Ureter (tissue), 1 donor: ENCODE measurements at regions not wholly inside any gene's neighbourhood (a gene's known extent, or its start where the extent isn't known, plus 50 kb on each side); places are given as distances from the start of the nearest gene placed in this dataset.
A peak's percentile ranks its signal among the peaks of the same experiment; 100 is the strongest.
"Not testable (repeated sequence)": the region's sequence is repeated elsewhere in the genome, so short reads cannot be mapped to it uniquely, and the experiment has no call there.

Source experiments
- DNase-seq: peaks from one replicate; pipeline ENCODE4 v3.0.0-alpha.2; 2020; ENCODE audit warnings: low spot score
- donor health status: DM: yes; HTN: yes; CAD: no.

DNA sequence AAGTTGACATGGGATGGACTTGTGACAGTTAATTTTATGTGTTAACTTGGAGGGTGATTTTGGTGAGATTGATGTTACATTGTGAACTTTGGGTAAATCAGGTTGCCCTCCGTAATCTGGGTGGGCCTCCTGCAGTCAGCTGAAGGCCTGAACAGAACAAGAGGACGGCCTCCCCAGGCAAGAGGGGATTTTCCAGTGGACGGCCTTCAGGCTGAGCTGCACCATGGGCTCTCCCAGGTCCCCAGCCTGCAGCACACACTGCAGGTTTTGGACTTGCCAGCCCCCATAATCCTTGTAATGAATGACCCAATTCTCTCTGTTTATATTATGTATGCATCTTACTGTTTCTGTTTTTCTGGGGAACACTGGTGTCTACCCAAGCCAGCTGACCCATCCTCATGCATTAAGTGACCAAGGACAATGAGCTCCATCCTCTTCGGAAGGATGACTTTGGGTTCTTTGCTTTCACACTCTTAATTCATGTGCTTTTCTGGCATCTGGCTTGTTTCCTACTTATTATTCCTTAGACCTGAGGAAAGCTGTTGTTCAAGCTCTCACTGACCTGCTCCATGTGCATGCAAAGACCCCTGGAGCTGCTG is 64.2 kb downstream of the DACT2 start:
- DNase-seq = no peak

DNA sequence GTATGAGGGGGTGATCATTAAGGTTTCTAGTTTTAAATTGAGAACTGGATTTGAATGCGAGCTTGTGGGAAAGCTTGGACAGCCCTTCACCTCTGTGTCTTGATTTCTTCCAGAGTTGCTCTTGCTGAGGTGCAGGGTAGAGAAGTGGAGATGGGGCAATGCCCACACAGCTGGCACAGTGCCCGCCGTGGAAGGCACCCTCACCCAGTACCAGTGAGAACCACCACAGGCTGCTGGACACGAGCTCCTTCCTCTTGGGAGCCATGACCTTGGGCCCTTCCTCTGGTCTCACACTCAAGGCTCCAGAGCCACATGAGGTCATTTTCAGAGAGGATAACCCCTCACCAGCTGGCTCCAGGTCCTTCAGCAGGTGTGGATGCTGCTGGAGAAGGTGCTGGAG is 67.3 kb downstream of the DACT2 start:
- DNase-seq = no peak

GRCh38 chr6:168250250-168250649 is 69.3 kb downstream of the DACT2 start:
- no peak for DNase-seq

- no peak for DNase-seq
Observed at GRCh38 chr6:168249746-168250145, 69.8 kb downstream of the DACT2 start.

DNA sequence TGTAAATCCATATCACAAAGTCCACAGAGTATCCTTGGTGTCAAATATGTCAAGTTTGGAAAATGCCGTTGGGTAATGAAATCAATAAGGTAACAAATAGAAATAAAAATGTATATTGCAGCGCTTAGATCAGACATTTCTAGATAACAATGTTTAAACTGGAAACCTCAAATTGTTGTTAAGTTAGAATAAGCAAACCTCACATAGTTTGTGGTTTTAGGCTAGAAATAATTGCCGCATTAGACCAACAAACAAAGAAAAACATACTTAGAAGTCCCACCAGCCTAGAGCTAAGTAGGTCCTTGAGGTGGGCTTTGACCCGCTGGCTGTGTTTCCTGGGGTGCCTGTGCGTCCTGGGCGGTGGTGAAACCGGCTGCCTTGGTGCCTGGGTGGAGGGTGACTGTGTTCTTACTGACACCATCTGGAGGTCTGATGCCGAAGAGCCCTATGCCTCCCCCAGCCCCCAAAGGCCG is 71.4 kb downstream of the DACT2 start:
- no peak for DNase-seq

- DNase-seq = peak; percentile 72
Observed at GRCh38 chr6:168247443-168248147, 72.0 kb downstream of the DACT2 start.

GRCh38 chr6:168244961-168245551 is 74.5 kb downstream of the DACT2 start:
- DNase-seq = no peak

- no peak for DNase-seq
Observed at GRCh38 chr6:168243812-168244376, 75.7 kb downstream of the DACT2 start.

DNA sequence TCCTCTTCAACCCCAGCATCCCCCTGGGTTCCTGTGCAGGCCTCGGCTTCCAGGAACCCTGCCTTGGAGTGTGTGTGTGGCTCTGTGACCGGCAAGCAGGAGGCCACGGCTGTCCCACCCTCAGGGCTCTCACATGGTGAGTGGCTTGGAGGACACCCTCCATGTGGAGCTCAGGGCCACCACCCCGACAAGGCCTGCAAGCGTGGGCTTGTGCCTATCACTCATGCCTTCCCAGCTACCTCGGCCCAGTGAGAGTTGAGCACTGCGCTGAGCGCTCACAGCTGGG is 76.7 kb downstream of the DACT2 start:
- no peak for DNase-seq

DNA sequence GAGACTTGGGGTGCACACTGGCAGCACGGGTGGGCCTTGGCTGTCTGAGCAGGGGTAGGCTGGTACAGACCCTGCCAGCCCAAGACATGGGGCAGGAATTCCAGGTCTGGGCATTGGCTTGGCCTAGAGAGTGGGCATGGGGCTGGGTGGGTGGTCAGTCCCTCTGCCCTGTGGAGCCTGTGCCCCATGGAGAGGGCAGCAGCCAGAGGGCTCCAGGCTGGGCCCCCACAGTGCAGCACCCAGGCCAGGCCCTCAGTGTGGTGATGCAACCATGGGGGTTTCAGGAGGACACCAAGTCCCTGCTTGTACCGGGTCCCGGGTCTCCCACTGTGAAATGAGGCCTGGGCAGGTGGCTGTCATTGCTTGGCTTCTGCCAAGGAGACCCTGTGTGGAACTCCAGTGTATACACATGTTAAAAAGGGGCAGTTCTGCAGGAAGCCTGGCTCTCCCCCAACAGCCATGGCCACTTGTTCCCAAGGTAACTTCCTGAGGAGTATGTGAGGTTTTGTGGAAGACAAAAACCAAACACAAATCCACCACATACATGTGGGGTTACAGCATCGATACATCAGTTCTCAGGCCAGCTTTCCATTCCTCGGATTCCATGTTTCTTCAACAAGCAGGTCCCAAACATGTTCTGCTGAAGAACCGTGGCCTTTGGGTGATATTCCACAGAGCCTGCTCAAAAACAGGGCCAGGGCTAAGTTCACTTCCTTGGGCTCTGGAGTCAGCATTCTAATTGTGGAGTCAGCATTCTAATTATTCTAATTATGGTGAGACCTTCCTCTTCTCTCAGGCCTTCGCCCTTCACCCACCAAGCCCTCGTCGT is 77.3 kb downstream of the DACT2 start:
- DNase-seq = no peak

DNA sequence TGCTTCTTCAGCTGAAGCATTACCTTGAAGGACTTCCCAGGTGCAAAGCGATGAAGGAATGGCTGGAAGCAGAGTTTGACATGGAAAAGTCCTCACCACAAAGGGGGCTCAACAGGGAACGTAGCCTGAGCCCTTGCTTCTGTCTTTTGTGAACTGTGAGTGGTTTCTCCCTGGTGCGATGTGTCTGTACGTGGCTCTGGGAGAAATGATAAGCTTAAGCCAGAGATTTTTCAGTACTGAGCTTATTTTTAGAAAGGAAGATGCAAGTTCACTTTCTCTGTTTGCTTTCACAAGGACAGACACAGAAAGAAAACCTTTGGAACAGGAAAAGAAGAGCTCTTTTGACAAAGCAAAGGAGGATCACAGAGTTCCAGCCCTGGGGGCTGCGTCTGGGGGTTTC is 79.4 kb downstream of the DACT2 start:
- DNase-seq = no peak

GRCh38 chr6:168239044-168239773 is 80.4 kb downstream of the DACT2 start:
- no peak for DNase-seq

DNA sequence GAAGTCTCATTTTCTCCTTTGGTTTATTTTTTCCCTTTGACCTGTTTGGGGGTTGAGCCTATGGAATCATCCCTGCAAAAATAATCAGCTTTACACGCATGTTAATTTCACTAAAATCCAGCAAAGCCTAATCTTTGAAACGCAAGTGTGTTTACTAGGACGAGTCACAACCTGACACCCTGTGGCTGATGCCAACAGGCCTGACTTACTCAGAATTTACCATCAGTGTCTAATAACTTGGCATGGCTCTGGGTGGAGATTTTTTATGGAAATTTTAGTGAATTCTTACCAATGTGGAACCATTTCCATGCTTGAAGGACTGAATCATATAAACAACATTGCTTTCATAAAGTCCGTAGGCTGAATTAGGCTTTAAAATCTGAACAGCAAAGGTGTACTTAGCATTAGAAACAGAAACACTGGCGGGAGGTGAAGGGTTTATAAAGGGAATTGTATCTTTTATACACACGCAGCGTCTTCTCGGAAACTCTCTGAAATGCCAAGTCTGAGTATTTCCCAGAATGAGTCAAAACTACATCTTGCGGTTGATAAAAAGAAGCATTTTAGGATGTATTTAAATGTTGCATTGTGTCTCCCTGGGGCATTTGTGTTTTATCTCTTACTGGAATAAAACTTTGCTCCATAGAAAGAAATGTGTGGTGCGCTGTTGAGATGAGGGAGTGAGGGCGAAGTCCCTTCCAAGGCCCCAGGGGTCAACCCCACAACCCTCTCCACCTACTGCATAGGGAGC is 81.2 kb downstream of the DACT2 start:
- DNase-seq = no peak

- not testable (repeated sequence) for DNase-seq
Observed at GRCh38 chr6:168233875-168234213, 85.7 kb downstream of the DACT2 start.

DNA sequence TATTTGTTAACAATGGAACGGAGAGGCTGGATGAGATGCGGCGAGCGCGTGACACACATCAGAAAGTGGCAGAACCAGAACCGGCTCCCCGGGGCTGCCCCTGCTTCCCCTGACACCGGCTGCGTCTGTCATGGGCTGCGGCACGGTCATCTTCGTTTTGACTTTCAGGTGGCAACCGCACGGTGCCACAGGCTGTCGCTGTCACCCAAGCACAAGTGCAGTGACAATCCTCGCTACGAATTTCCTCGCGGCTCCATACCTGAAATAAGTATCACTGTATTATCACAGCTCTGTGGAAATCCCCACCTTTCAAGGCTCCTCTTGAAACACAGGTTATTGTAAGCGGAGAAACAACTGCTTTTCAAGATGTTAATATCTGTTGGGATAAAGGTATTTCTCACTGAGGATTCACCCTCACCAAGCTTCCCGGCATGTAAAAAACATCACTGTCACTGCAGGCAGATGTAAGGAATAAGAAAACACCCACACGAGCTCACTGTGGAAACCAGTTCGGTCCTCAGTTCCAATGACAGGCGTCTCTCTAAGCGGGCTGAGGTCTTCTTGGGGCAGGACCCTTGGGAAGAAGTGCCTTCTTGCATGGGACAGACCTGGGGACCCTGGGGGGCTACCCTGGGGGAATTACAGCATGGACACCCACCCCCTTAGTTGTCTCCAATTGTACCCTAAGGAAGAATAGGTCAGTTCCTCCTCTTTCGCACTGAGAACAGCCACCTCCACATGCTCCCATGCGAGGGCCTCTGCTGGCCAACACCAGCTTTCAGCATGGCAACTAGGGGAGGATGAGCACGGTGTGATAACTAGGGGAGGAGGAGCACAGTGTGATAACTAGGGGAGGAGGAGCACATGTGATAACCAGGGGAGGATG is 86.3 kb downstream of the DACT2 start:
- no peak for DNase-seq

GRCh38 chr6:168232528-168232927 is 87.0 kb downstream of the DACT2 start:
- no peak for DNase-seq

DNA sequence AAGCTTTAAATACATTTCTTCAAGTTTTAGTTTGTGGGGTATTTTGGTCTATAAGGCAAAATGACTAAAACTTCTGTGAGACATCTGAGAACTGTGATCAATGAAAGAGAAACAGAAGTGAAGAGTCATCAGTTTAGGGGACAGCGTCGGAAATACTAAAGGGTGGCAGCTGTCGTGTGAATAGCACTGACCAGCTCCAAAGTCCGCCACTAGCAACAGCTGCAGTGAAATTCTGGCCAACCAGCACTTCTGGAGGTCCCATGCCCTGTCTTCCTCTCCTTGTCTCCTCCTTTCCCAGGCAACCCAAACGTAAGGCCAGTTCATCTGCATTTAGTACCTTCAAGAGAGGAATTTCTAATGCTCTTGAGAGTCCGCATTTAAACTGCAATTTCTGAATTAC is 87.5 kb downstream of the DACT2 start:
- DNase-seq = no peak

DNA sequence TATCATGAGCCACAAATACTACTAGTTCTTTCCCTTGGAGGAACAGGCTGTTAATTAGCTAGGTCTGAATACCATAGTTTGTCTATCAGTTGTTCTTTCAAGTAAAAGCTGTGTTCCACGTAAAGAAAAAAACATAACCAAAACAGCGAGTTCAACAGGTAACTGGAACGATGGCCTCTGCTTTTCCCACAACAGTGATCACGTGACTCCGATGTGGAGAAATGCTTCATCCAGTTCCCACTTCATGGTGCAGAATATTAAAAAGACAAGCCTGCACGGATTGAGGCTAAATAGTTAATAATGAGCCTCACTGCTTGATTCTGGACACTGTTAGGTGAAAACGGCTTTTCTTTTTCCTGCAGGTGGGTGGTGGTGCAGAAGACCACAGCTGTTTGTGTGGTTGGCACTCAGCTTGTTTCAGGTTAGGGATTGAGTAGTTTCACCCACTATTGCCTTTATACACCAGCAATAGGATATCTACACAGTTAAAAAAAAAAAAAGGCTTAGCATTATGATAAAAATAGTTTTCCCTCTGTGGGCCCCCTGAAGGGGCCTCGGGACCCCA is 88.1 kb downstream of the DACT2 start:
- DNase-seq = no peak

GRCh38 chr6:168229368-168229752 is 90.2 kb downstream of the DACT2 start:
- DNase-seq = no peak
